ENCODE measurements at regions not wholly inside any gene's neighbourhood (a gene's known extent, or its start where the extent isn't known, plus 50 kb on each side); places are given as distances from the start of the nearest gene placed in this dataset.

DNA sequence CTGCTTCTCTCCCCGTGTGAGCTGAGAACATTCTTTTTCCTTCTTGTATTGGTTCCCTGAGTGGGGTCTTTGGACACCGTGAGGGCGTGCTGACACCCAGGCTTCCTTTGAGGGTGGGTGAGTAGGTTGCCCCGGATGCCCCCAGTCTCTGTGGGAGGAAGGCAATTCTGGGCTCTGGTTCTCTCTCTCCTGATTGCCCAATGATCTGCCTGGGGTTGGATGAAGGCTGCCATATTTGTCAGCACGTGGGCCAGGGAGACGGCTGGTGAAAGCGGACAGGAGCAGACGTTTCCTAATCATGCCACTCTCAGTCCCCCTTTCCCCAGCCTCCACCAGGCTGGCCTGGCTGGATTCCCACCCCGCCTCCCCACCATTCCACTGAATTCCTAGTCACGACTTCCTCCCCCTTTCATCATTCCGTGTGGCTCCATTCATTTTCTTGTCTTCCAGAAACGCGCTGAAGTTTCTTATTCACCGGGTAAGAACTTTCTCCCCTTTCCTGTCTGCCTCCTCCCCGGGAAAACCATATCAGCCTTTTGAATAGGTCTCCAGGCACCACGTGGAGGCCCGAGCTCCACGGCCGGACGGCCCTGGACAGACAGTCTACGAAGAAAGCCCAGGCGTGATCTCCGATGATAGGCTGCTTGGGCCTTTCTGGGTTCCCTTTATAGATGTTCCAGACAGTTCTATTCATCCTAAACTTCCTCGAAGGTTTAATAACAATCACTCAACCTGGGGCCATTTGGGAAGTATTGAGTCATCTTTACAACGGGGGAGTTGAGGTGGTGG is 98.7 kb upstream of the NPTX2 start (continued):
- TF ChIP-seq, protein P1, sequence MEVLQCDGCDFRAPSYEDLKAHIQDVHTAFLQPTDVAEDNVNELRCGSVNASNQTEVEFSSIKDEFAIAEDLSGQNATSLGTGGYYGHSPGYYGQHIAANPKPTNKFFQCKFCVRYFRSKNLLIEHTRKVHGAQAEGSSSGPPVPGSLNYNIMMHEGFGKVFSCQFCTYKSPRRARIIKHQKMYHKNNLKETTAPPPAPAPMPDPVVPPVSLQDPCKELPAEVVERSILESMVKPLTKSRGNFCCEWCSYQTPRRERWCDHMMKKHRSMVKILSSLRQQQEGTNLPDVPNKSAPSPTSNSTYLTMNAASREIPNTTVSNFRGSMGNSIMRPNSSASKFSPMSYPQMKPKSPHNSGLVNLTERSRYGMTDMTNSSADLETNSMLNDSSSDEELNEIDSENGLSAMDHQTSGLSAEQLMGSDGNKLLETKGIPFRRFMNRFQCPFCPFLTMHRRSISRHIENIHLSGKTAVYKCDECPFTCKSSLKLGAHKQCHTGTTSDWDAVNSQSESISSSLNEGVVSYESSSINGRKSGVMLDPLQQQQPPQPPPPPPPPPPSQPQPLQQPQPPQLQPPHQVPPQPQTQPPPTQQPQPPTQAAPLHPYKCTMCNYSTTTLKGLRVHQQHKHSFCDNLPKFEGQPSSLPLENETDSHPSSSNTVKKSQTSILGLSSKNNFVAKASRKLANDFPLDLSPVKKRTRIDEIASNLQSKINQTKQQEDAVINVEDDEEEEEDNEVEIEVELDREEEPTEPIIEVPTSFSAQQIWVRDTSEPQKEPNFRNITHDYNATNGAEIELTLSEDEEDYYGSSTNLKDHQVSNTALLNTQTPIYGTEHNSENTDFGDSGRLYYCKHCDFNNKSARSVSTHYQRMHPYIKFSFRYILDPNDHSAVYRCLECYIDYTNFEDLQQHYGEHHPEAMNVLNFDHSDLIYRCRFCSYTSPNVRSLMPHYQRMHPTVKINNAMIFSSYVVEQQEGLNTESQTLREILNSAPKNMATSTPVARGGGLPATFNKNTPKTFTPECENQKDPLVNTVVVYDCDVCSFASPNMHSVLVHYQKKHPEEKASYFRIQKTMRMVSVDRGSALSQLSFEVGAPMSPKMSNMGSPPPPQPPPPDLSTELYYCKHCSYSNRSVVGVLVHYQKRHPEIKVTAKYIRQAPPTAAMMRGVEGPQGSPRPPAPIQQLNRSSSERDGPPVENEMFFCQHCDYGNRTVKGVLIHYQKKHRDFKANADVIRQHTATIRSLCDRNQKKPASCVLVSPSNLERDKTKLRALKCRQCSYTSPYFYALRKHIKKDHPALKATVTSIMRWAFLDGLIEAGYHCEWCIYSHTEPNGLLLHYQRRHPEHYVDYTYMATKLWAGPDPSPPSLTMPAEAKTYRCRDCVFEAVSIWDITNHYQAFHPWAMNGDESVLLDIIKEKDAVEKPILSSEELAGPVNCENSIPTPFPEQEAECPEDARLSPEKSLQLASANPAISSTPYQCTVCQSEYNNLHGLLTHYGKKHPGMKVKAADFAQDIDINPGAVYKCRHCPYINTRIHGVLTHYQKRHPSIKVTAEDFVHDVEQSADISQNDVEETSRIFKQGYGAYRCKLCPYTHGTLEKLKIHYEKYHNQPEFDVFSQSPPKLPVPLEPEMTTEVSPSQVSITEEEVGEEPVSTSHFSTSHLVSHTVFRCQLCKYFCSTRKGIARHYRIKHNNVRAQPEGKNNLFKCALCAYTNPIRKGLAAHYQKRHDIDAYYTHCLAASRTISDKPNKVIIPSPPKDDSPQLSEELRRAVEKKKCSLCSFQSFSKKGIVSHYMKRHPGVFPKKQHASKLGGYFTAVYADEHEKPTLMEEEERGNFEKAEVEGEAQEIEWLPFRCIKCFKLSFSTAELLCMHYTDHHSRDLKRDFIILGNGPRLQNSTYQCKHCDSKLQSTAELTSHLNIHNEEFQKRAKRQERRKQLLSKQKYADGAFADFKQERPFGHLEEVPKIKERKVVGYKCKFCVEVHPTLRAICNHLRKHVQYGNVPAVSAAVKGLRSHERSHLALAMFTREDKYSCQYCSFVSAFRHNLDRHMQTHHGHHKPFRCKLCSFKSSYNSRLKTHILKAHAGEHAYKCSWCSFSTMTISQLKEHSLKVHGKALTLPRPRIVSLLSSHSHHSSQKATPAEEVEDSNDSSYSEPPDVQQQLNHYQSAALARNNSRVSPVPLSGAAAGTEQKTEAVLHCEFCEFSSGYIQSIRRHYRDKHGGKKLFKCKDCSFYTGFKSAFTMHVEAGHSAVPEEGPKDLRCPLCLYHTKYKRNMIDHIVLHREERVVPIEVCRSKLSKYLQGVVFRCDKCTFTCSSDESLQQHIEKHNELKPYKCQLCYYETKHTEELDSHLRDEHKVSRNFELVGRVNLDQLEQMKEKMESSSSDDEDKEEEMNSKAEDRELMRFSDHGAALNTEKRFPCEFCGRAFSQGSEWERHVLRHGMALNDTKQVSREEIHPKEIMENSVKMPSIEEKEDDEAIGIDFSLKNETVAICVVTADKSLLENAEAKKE (CRISPR knock-in tag; IDR thresholded peaks at IDR 0.05) = no peak
- TF ChIP-seq ZNF114 (CRISPR knock-in tag; IDR thresholded peaks at IDR 0.05) = no peak

GRCh38 chr7:98515201-98515600 is 101.9 kb upstream of the NPTX2 start:
- no peaks in the 10 kb centered on the region for H3K79me2 ChIP-seq (replicated peaks; ENCODE audit: insufficient read depth)
- DNase-seq (ENCODE audit: low spot score) = no peak
- H3K4me1 ChIP-seq (ENCODE audit: insufficient read depth) = no peaks in the 10 kb centered on the region

More at GRCh38 chr7:98515201-98515600, 101.9 kb upstream of the NPTX2 start:
- ATAC-seq = no peak
- H3K9me2 ChIP-seq (ENCODE audit: insufficient read depth) = no peaks in the 10 kb centered on the region
- TF ChIP-seq EZH2 (IDR thresholded peaks at IDR 0.05; ENCODE audit: low read depth, unreplicated experiment) (no peak), CREB1 (CRISPR knock-in tag; IDR thresholded peaks at IDR 0.05; ENCODE audit: low read depth) (no peak), ZNF114 (CRISPR knock-in tag; IDR thresholded peaks at IDR 0.05) (no peak), POLR2AphosphoS5 (IDR thresholded peaks at IDR 0.05; ENCODE audit: low read depth) (no peak), STAT1 (IDR thresholded peaks at IDR 0.05; ENCODE audit: unreplicated experiment) (no peak)
- TF ChIP-seq, protein P1 (CRISPR knock-in tag; IDR thresholded peaks at IDR 0.05) = no peak
- no peak overlapping the region for H2AFZ ChIP-seq
- no peaks in the 10 kb centered on the region for H3K36me3 ChIP-seq (ENCODE audit: insufficient read depth)
- H3K27me3 ChIP-seq (ENCODE audit: insufficient read depth) = no peaks in the 10 kb centered on the region
- H3K27ac ChIP-seq (ENCODE audit: low read depth) = no peak overlapping the region
- H4K20me1 ChIP-seq (replicated peaks; ENCODE audit: insufficient read depth) = no peaks in the 10 kb centered on the region
- Mint-ChIP-seq H3K27me3 (ENCODE audit: insufficient read depth, low read depth, poor library complexity) (no peaks in the 10 kb centered on the region), H3K4me3 (no peak overlapping the region), H3K27ac (no peak overlapping the region), H3K9me3 (peaks cover 25% of the 10 kb centered on the region), H3K36me3 (ENCODE audit: low read depth) (no peaks in the 10 kb centered on the region), H3K4me1 (no peaks in the 10 kb centered on the region)
- H3K4me2 ChIP-seq = no peak overlapping the region
- no peaks in the 10 kb centered on the region for H3F3A ChIP-seq (replicated peaks; ENCODE audit: low read depth)
- H3K4me3 ChIP-seq = no peak overlapping the region

All from GM23338 (cell line).